Neuron (in vitro differentiated cells): ENCODE measurements at regions not wholly inside any gene's neighbourhood (a gene's known extent, or its start where the extent isn't known, plus 50 kb on each side); places are given as distances from the start of the nearest gene placed in this dataset.

ENCODE experiments used
- H2AFZ ChIP-seq: one replicate; pipeline ENCODE4 v1.6.1; 2013; ENCODE audit warnings: low read depth, mild to moderate bottlenecking, inconsistent platforms, low read length, moderate library complexity
- H3K27me3 ChIP-seq: one replicate; pipeline ENCODE4 v1.6.1; 2013; ENCODE audit warnings: low read length; ENCODE audit not compliant: insufficient read depth
- H3K36me3 ChIP-seq: one replicate; pipeline ENCODE4 v1.6.1; 2013; ENCODE audit warnings: low read length; ENCODE audit not compliant: insufficient read depth
- H3K4me1 ChIP-seq: one replicate; pipeline ENCODE4 v1.6.1; 2013; ENCODE audit warnings: low read length; ENCODE audit not compliant: insufficient read depth
- H3K4me3 ChIP-seq: 2 replicates; pipeline ENCODE4 v1.5.1; 2013; ENCODE audit warnings: mild to moderate bottlenecking, low read length, moderate library complexity
- H3K9me3 ChIP-seq: one replicate; pipeline ENCODE4 v1.6.1; 2013; ENCODE audit warnings: low read length

- no peaks in the 10 kb centered on the region for H3K36me3 ChIP-seq
Observed at GRCh38 chr6:14372734-14373489, 255.3 kb downstream of the CD83 start.

GRCh38 chr6:14373648-14374437 is 256.3 kb downstream of the CD83 start:
- Histone ChIP-seq H3K9me3 (no peaks in the 10 kb centered on the region), H3K4me3 (no peak overlapping the region), H3K36me3 (no peaks in the 10 kb centered on the region), H3K4me1 (no peaks in the 10 kb centered on the region), H3K27me3 (no peaks in the 10 kb centered on the region), H2AFZ (no peak overlapping the region)

More at GRCh38 chr6:14372734-14373489, 255.3 kb downstream of the CD83 start:
- Histone ChIP-seq H3K4me3 (no peak overlapping the region), H3K27me3 (no peaks in the 10 kb centered on the region), H3K4me1 (no peaks in the 10 kb centered on the region), H2AFZ (no peak overlapping the region), H3K9me3 (no peaks in the 10 kb centered on the region)

DNA sequence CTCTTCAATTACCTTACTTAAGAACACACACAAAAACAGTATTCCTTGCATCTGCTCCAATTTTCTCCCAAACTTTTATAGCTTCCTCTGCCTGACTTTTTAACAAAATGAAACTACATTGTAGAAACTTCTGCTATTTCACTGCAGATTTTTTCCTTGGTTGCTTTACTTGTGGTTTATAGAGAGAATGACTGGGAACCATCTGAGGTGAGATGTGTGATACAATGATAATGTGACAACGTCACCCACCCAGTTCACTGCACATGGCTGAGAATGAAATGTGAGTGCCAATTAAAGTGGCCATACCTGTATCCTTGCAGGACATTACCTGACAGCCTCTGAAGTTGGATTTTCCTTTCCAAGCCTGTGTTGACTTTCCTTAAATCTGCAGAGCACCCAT is 258.4 kb downstream of the CD83 start:
- no peak overlapping the region for H2AFZ ChIP-seq
- H3K4me3 ChIP-seq, result no peak overlapping the region
- H3K27me3 ChIP-seq, result no peaks in the 10 kb centered on the region
- peaks cover 14% of the 10 kb centered on the region for H3K4me1 ChIP-seq
- no peaks in the 10 kb centered on the region for H3K36me3 ChIP-seq
- H3K9me3 ChIP-seq, result no peaks in the 10 kb centered on the region

- Histone ChIP-seq H3K4me1 (peaks cover 31% of the 10 kb centered on the region), H3K9me3 (no peaks in the 10 kb centered on the region), H3K36me3 (no peaks in the 10 kb centered on the region), H2AFZ (no peak overlapping the region), H3K4me3 (no peak overlapping the region), H3K27me3 (peaks cover 8% of the 10 kb centered on the region)
Observed at GRCh38 chr6:14379568-14379967, 262.0 kb downstream of the CD83 start.

DNA sequence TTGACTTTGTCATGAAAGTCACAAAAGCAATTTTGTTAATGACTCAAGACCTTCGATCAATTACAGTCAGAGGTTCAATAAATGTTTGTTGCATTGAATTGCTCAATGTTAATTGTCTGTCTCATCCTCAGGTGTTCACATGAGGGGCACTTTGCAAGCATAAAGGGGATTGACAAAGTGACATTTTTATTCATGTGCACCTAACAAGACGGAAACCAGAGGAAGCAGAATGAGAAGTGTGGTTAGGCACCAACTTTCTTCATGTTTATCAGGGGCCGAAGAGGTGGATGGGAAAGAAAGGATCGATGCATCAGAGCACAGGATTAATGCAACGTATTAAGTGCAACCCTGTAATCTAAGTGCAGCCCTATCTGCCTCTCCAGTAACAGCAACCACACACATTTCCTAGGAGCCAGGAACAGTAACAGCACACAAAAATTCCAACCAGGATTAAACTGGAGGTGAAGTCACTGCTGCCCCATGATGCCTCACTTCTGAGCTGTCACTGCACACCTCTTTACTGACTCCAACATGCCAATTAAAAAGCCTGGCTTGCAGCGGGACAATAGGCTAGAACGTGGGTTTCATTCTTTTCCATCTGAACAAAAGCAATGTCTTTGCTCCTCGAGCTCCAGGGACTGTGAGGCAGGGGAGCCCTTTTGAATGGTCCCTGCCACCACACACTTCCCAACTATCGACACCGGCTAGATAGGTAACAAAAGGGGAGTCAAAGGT is 262.7 kb downstream of the CD83 start:
- H3K4me3 ChIP-seq, result no peak overlapping the region
- H2AFZ ChIP-seq, result no peak overlapping the region
- H3K9me3 ChIP-seq, result no peaks in the 10 kb centered on the region
- H3K27me3 ChIP-seq, result peaks cover 8% of the 10 kb centered on the region
- peaks cover 31% of the 10 kb centered on the region for H3K4me1 ChIP-seq
- no peaks in the 10 kb centered on the region for H3K36me3 ChIP-seq

- H3K27me3 ChIP-seq, result peaks cover 8% of the 10 kb centered on the region
- no peaks in the 10 kb centered on the region for H3K36me3 ChIP-seq
- no peak overlapping the region for H2AFZ ChIP-seq
- H3K4me1 ChIP-seq, result peaks cover 31% of the 10 kb centered on the region
- H3K4me3 ChIP-seq, result no peak overlapping the region
- H3K9me3 ChIP-seq, result no peaks in the 10 kb centered on the region
Observed at GRCh38 chr6:14380901-14381828, 263.6 kb downstream of the CD83 start.

GRCh38 chr6:14381829-14382677 is 264.5 kb downstream of the CD83 start:
- Histone ChIP-seq H3K9me3 (no peaks in the 10 kb centered on the region), H2AFZ (no peak overlapping the region), H3K4me3 (no peak overlapping the region), H3K27me3 (peaks cover 8% of the 10 kb centered on the region), H3K4me1 (peaks cover 31% of the 10 kb centered on the region), H3K36me3 (no peaks in the 10 kb centered on the region)

DNA sequence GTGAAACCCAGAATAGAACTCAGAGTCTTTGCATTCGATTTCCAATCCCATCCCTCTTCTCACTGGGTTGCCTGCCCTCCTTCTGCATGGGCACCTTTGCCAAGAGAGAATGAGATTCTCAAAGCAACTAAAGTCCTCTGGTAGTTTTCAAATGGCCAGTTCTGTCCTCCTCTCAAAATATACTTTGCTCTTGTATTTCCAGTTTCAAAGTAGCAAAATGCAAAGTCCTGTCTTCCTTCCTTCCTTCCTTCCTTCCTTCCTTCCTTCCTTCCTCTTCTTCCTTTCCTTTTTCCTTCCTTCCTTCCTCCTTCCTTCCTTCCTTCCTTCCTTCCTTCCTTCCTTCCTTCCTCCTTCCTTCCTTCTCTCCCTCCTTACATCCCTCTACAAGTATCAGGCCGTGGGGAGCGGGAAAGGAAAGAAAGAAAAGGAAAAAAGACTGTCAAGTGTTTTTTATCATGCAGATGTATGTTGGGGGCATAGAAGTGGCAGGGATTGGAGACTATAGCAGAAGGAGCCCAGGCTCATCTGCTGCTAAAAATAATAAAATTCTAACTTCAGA is 265.2 kb downstream of the CD83 start:
- Histone ChIP-seq H3K36me3 (no peaks in the 10 kb centered on the region), H3K4me1 (peaks cover 31% of the 10 kb centered on the region), H3K9me3 (no peaks in the 10 kb centered on the region), H2AFZ (no peak overlapping the region), H3K4me3 (no peak overlapping the region), H3K27me3 (peaks cover 8% of the 10 kb centered on the region)

DNA sequence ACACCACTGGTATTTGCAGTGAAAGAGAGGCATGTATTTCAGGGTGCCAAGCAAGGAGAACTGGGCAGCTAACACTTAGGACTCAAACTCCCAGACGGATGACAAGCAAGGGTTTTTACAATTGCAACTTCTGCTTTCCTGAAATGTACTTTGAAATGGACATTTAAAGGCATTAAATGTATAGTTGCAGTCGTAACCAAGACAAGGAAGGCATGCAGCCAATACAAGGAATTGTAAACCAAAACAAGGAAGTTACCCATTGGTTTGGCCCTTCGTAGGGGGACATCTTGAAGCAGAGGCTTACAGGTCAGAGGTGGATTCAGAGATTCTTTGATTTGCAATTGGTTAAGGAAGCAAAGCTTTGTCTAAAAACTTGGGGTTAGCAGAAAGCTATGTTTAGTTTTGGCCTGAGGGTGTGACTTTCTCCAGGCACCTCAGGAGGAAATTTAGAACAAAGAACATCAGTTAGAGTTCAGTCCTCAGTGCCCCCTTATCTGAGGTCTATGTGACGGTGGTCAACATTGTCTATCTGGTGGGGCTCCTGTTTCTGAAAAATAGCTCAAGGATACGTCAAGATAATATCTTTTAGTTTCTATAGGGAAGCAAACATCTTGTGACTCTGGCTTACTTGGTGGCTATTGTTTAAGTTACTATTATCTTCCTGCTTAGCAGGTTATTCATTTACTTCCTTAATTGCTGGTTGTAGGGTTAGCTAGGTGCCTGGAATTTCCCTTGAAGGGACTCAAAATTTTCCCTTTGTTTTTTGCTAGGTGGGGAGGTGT is 266.0 kb downstream of the CD83 start:
- H2AFZ ChIP-seq, result no peak overlapping the region
- H3K9me3 ChIP-seq, result no peaks in the 10 kb centered on the region
- no peak overlapping the region for H3K4me3 ChIP-seq
- H3K27me3 ChIP-seq, result peaks cover 8% of the 10 kb centered on the region
- peaks cover 31% of the 10 kb centered on the region for H3K4me1 ChIP-seq
- H3K36me3 ChIP-seq, result no peaks in the 10 kb centered on the region

- Histone ChIP-seq H3K36me3 (no peaks in the 10 kb centered on the region), H2AFZ (no peak overlapping the region), H3K27me3 (peaks cover 8% of the 10 kb centered on the region), H3K4me1 (peaks cover 31% of the 10 kb centered on the region), H3K4me3 (no peak overlapping the region), H3K9me3 (no peaks in the 10 kb centered on the region)
Observed at GRCh38 chr6:14384175-14384949, 266.8 kb downstream of the CD83 start.
